GM19395 (cell line): ENCODE measurements at regions not wholly inside any gene's neighbourhood (a gene's known extent, or its start where the extent isn't known, plus 50 kb on each side); places are given as distances from the start of the nearest gene placed in this dataset.
"Not testable (repeated sequence)": the region's sequence is repeated elsewhere in the genome, so short reads cannot be mapped to it uniquely, and the experiment has no call there.

ENCODE experiments used
- ATAC-seq: cut with Tn5 transposase; IDR thresholded peaks from one replicate; pipeline ENCODE4 v1.9.1; 2021; ENCODE audit warnings: mild to moderate bottlenecking, moderate library complexity; ENCODE audit not compliant: unreplicated experiment

DNA sequence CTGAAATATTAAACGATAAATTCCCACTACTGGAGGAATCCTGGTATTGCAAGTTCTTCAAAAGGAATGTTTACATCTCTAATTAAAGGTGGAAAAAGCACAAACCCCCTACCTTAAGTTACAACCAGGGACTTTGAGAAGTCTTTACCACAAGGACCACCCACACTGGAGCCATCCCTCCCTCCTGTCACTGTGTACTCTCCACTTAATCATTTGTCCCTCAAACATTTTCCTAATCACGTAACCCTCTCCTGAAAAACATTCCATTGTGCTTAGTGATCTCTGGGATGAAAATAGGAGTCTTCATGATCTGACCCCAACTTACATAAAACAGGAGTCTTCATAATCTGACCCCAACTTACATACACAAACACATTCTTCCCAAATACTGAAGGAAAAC is 85.7 kb downstream of the SUCLG1 start:
- no peak for ATAC-seq

DNA sequence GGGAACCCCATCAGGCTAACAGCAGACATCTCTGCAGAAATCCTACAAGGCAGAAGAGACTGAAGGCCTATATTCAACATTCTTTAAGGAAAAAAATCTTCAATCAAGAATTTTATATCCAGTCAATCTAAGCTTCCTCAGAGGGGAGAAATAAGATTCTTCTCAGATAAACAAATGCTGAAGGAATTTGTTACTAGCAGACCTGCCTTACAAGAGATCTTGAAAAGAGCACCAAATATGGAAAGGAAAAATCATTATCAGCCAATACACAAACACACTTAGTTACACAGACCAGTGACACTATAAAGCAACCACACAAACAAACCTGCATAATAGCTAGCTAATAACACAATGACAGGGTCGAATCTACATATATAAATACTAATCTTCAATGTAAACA is 96.5 kb downstream of the SUCLG1 start:
- no peak for ATAC-seq

DNA sequence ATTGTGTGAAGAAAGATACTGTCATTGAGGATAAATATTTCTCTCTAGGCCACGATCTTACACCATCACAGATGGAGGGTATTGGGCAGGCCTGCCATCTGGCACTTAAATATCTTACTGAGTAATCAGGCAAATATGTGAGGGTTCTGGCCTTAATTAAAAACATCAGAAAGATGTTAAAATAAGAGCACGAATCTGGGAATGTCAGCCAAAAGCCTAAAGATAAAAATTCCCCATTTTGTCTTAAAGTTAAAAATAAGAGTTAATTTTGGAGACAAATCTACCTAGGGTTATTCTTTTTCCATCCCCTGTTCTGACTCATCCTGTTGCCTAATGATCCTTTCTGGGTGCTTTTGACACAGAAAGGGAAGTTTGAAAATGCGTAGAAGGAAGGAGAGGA is 121.0 kb downstream of the SUCLG1 start:
- ATAC-seq = no peak

DNA sequence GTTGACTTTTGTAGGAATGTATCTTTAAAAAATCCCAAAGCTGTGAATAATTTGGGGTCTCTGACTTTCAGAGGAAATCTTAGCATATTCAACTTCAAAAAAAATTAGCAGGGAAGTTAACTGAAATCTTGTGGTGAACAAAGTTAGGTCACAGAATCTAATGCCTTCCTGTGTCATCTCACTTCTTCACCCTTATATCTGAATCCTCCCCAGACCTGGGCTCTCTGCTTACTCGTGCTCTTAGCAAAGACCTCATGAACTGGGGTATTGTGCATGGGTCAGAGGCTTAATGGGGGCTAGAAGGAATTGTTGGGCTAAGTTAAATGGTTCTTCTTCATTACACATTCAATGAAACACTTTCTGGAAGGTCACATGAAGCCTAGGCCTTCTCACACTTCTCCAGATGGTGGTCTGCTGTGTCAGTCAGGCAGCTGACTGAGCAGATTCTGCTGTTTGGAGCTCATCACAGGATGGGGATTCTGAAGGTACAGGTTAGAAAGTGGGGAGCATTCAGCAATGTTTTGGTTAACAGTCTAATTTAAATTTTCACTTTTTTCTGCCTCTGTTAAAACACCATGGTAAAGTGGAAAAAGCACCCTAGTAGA is 131.3 kb downstream of the SUCLG1 start:
- no peak for ATAC-seq

DNA sequence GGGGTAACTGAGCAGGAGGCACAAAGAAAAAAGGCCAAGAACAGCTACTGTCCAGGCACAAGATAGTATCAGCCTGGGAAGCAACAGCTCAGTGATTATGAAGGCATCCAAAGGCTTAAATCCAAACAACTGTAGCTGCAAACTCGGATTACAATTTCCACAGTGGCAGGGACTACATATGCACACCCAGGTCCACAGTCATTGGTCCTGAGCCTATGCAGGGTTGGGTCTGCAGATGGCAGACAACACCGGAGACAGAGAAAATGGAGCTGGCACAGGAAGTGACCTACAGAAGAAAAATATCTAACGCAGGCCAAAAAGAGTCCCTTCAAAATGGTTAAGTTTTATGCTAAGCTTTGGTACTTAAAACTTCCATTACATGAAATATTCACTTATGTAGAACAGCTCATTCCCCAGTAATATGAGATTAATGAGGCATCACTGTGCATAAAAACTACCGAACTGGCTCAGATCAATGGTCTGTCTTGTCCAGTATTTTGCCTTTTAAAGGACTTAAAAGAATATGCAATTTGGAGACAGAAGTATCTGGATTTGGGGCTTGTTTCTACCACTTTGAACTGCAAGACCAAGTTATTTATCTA is 132.1 kb downstream of the SUCLG1 start:
- no peak for ATAC-seq

DNA sequence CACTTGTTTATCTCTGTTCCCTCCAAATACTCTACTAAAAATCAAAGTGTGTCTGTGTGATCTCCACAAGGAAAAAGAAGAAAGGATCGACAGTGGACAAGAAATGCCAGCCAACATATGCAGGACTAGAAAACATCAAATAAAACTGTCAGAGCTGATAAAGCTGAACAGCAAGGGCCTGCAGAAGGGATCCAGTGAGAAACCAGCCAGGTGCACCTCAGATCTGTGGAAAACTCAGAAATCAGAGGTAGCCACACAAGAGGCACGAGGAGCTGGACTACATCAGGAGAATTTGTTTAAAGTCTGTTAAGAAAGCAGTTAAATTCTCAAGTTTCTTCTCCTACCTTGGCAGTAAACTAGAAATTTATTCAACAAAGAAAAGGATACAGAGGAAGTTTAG is 135.2 kb downstream of the SUCLG1 start:
- ATAC-seq = no peak

DNA sequence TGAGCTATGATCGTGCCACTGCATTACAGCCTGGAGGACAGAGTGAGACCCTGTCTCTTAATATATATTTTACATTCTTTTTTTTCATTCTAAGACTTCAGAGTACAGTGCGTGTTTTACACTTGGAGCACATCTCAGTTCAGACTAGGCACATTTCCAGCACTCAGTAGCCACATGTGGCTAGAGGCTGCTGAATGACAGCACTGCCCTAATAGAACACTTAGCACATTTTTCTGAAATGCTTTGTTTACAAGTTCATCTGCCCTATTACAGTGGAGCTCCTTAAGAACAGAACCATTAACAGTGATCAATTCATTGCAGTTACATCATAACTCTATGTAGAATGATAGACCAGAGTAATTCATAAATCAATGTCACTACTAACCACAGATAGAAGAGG is 138.1 kb downstream of the SUCLG1 start:
- ATAC-seq = no peak

DNA sequence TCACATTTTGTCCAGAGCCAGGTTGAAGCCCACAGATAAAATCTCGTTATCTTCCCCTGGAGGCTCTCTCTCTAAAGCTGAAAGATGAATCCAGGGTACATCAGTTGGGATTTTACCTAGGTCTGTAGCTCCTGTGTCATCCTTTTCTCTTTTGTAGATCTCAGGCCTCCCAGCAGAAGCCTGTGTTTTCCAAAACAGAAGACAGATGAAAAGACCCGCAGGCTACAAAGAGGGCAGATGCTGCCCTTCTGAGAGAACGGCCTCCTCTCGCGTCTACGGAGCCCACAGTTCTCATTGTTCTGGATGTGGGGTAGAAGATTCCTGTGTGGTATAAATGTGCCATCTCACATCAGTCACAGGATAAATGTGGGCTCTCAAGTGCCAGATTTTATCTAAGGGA is 139.5 kb downstream of the SUCLG1 start:
- no peak for ATAC-seq

DNA sequence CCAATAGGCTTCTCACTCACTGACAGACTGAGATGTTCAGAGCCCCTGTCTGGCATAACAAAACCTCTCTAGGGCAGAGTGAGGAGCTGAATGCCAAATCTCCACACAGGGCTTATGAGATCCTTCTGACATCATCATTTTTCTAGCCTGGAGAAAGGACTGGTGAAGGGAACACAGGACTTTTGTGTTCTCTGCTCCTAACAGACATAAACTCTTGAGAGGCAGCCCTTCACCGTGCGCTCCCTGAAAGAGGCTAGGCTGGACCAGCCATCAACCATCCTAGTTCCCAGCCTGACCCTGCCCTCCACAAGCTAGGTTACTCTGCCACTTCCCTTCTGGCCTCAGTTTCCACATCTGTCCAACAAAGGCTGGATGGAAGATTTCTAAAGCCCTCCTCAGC is 141.9 kb downstream of the SUCLG1 start:
- ATAC-seq = no peak

DNA sequence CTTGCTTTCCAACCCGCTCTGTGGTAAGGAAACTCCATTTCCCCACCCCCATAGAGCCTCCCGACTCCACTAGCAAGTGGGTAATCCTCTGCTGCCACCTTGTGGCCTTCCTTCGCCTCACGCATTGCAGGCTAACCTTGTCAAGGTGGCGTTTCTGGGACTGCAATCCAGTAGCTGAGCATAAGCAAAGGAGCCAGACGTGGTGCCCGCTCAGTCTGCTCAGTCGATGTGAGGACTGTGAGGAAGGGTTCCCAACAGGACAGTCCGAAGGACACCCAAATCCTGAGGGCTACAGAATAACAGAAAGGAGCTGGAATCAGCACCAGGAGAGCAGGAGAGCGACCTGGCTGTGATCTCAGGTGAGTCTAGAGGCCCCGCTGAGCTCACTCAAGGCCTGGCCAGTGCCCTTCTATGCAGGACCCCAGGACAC is 144.2 kb downstream of the SUCLG1 start:
- ATAC-seq = peak; percentile 97

DNA sequence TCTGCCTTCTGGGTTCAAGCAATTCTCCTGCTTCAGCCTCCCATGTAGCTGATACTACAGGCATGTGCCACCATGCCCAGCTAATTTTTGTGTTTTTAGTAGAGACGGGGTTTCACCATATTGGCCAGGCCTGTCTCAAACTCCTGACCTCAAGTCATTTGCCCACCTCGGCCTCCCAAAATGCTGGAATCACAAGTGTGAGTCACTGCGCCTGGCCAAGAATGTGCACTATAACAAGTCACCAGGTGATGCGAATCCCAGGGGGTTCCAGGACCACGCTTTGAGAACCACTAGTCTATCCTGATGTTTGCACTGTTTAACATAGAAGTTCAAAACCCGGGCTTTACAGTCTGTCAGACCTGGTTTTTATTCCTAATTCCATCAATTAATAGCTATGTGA is 144.8 kb downstream of the SUCLG1 start:
- ATAC-seq = no peak

DNA sequence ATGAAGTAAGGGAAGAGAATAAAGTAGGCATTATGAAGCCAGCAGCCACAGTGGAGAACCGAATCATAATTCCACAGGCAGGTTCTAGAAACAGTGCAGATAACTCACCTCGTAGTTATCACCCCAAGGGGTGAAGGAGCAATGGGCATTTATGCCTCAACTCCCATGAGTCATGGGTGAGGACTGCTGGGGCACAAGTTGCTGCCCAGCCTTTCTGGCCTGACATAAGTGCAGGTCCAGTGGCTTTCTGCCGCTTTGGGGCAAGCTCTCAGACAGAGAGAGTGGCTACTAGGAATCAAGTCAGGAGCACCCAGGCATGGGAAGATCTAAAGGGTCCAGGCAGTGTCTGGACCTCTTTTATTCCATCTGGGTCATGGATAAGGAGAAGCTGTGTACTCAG is 149.8 kb downstream of the SUCLG1 start:
- no peak for ATAC-seq

DNA sequence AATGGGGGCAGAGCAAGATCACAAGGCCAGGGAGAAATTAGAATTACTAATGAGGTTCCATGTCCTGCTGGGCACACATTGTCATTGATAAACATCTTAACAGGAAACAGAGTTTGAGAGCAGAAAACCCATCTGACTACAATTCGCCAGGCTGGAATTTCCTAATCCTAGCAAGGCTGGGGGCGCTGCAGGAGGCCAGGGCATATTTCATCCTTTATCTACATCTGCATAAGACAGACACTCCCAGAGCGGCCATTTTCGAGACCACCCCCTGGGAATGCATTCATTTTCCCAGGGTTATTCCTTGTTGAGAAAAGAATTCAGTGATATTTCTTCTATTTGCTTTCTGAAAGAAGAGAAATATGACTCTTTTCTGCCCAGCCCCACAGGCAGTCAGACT is 152.7 kb downstream of the SUCLG1 start:
- no peak for ATAC-seq

DNA sequence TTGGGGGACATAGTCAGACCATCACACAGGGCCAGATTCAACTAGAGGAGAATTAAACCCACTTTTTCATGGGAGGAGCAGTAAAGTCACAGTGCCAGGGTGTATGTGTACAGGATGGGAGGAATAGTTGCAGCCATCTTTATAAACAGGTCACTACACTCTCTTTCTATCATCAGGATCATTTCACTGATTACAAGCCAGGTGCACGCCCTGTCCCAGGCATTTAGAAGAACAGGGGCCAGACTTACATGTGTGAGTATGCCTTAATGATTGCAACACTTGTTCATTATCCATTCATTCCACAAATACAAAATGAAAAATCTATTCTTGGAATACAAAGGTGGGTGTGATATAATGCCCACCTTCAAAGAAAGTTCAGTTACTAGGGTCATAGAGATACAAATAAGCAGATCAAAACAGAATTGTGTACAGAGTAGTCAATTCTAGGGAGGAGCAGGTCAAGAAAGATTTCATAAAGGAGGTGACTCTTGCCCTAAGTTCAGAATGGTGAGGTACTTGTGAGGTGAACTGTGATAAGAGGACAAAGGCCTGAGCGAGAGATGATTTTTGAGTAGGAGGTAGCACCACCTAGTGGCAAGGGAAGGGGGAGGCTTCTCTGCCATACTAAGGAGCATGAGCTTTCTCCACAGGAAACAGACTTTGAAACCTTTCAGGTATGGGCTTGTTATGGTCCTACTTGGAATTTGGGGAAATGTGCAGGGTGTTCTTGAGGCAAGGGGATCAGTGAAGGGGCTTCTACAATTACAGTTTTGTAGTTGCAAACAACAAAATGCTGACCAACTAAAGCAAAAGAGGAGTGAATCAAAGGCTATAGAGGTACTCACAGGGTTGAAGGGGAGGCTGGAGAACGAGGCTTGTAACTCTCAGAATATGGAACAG is 156.3 kb downstream of the SUCLG1 start:
- ATAC-seq = peak; percentile 99

DNA sequence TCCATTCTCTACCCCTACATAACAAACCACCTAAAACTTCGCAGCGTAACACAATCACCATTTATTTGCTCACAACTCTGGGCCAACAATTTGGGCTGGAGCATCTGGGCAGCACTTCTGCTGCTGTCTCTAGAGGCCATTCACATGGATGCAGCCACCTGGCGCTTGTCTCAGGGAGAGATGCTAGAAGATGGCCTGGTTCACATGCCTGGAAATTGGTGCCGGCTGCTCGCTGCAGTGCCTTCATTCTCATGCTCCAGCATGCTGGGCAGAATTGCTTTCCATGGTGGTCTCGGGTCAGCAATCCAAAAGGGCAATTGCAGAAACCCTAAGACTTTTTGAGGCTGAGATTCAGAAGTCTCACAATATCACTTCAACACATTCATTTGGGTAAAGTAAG is 157.4 kb downstream of the SUCLG1 start:
- no peak for ATAC-seq

DNA sequence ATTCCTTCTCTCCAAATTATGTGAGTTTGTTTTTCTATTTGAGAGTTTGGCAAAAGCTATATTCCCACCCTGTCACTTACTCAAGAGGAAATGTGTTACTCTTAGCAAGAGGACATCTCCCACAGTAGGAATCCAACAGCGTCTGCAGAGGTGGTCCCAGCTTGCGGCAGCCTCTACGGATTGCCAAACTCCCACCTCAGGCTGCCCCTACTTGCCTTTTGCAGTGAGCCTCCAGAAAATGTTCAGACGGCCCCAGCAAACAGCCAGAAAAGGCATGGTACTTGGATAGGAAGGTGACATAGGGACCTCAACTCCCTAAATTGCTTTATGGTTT is 158.4 kb downstream of the SUCLG1 start:
- no peak for ATAC-seq

DNA sequence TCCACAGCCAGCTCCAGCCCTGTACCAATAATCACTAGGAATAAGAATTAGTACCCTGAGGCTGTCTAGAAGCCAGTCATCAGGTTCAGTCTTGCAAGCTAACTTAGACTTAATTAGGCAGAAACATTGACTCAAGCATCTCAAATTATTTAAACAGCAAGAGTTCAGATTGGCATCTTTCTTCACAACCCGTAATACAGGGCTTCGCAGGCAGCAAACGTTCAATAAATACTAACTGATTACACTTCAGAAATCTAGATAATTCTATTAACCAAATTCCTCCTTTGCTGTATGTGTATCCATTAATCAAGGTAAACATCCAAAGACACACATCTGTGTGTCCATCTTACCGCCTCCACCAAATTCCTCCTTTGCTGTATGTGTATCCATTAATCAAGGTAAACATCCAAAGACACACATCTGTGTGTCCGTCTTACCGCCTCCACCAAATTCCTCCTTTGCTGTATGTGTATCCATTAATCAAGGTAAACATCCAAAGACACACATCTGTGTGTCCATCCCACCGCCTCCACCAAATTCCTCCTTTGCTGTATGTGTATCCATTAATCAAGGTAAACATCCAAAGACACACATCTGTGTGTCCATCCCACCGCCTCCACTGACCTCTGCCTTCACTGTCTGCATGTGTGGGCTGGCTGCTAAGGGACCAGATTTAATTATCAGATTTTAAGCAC is 158.9 kb downstream of the SUCLG1 start:
- not testable (repeated sequence) for ATAC-seq

DNA sequence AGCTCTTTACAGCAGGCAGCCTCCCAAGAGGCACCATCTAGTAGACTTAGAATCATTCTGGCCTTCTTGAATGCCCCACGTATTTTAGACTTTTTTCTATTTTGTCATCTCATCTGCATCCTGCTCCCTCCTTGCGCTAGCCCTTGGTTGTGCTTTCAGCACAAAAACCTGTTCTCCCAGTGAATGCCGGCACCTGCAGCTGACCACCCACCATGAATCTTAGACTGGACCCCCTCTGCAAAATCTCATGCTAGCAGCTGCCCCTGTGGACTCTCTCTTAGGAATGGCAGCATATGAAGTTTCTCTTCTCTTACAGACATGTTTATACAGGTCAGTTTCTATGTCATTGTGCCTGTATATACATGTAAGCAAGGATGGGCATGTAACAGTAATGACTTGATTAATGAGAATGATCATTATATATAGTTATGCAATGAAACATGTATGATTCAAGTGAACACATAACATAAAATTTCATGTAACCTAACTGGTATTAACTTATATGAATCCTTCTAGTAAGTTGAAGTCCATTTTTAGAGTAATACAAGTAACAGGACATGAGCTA is 159.8 kb downstream of the SUCLG1 start:
- no peak for ATAC-seq

DNA sequence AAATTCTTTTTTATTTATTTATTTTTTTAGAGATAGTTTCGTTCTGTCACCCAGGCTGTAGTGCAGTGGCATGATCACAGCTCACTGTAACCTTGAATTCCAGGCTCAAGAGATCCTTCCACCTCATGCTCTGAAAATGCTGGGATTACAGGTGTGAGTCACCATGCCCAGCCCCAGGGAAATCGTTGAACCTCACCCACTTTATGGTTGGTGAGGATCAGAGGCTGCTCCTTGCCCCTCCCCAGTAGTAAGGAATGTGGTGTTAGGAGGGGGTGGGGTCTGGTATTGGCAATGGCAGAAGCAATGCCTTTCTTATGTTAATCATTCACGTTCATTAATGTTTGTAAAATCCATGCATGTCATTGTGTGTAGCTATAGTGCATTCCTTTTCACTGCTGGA is 161.9 kb downstream of the SUCLG1 start:
- no peak for ATAC-seq

DNA sequence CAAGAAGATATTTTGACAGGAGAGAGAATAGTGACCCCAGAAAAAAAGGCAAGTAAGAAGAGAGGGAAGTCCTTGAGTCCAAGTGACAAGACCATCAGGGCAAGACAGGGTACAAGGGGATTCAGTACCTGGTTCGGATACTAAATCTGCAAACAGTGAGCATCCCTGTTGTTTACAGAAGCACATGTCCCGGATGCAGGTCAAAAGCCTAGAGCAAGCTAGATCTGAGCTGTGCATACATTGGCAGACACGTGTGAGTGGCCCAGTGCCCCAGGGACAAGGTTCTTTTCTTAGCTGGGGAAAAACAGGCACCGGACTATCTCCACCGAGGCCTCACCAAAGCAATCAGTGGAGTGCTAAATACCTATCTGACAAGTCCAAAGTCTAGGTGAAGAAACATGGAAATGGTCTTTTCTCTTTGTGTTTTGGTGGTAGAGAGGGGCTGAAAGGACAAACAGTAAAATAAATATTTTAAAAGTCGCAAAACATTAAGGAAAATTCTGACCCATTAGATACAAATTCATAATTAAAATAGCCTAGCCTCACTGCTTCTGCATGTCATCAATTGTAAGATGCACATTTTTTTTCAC is 165.2 kb downstream of the SUCLG1 start:
- no peak for ATAC-seq

DNA sequence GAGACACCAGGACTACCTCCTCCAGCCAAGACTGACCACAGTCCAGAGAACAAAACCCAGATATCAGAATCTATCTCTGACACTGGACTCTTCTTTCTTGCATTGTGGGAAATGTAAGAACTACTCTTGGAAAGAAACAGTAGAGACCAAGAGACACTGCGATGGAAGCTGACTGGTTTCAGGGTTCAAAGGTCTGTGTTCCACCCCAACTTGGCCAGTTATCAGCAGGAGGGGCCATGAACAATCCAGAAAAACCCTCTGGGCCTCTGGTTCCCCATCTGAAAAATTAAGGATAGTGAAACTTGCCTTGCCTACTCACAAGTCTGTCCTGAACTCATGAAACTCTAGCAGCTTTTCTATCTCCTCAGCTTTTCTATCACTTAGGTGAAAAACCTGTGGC is 166.5 kb downstream of the SUCLG1 start:
- no peak for ATAC-seq
